OCI-LY1 (cell line): ENCODE measurements at regions not wholly inside any gene's neighbourhood (a gene's known extent, or its start where the extent isn't known, plus 50 kb on each side); places are given as distances from the start of the nearest gene placed in this dataset.
"Not testable (repeated sequence)": the region's sequence is repeated elsewhere in the genome, so short reads cannot be mapped to it uniquely, and the experiment has no call there.

Experiments
- H2AFZ ChIP-seq: fragments of 200-600 bp; sonication (generic), shearing (Covaris generic); 2 replicates; pipeline ENCODE4 v1.6.0; 2014; ENCODE audit warnings: antibody characterized with exemption, mild to moderate bottlenecking, low read length
- H3F3A ChIP-seq: fragments of 200-600 bp; sonication (generic), shearing (Covaris generic); 2 replicates; pipeline ENCODE4 v1.6.0; 2014; ENCODE audit warnings: mild to moderate bottlenecking, antibody characterized with exemption, low read length, moderate library complexity; ENCODE audit not compliant: insufficient read depth
- H3K27ac ChIP-seq: fragments of 200-600 bp; sonication (generic); 2 replicates; pipeline ENCODE4 v1.5.1; 2014; ENCODE audit warnings: low read length, mixed run types, mild to moderate bottlenecking, low read depth; ENCODE audit not compliant: poor library complexity, severe bottlenecking
- H3K27me3 ChIP-seq: fragments of 200-600 bp; sonication (generic); 2 replicates; pipeline ENCODE4 v1.6.0; 2014; ENCODE audit warnings: antibody characterized with exemption, mild to moderate bottlenecking, low read length, moderate library complexity; ENCODE audit not compliant: insufficient read depth
- H3K36me3 ChIP-seq: fragments of 200-600 bp; sonication (generic); 2 replicates; pipeline ENCODE4 v1.6.1; 2014; ENCODE audit warnings: mild to moderate bottlenecking, antibody characterized with exemption, low read length, moderate library complexity, mixed read lengths; ENCODE audit not compliant: insufficient read depth
- H3K4me1 ChIP-seq: fragments of 200-600 bp; sonication (generic); 2 replicates; pipeline ENCODE4 v1.5.1; 2014; ENCODE audit warnings: mild to moderate bottlenecking, low read length, moderate library complexity; ENCODE audit not compliant: insufficient read depth, severe bottlenecking
- H3K4me2 ChIP-seq: fragments of 200-600 bp; sonication (generic), shearing (Covaris generic); 2 replicates; pipeline ENCODE4 v1.6.1; 2014; ENCODE audit warnings: low read length
- H3K4me3 ChIP-seq: fragments of 200-600 bp; sonication (generic); 2 replicates; pipeline ENCODE4 v1.5.1; 2014; ENCODE audit warnings: low read length, low read depth, mild to moderate bottlenecking, mixed read lengths; ENCODE audit not compliant: poor library complexity, severe bottlenecking
- H3K79me2 ChIP-seq: fragments of 200-600 bp; shearing (Covaris generic); 2 replicates; pipeline ENCODE4 v1.6.1; 2016; ENCODE audit warnings: mixed run types, low read length, mixed read lengths; ENCODE audit not compliant: insufficient read depth
- H3K9ac ChIP-seq: fragments of 200-600 bp; sonication (generic), shearing (Covaris generic); 2 replicates; pipeline ENCODE4 v1.6.1; 2014; ENCODE audit warnings: mild to moderate bottlenecking, low read length, mixed read lengths
- H3K9me2 ChIP-seq: fragments of 200-600 bp; sonication (generic), shearing (Covaris generic); 2 replicates; pipeline ENCODE4 v1.6.1; 2014; ENCODE audit warnings: low read depth, mild to moderate bottlenecking, low read length, mixed read lengths
- H3K9me3 ChIP-seq: fragments of 200-600 bp; shearing (Covaris generic); 2 replicates; pipeline ENCODE4 v1.6.1; 2014; ENCODE audit warnings: low read length, mixed read lengths
- H4K20me1 ChIP-seq: fragments of 200-600 bp; sonication (generic), shearing (Covaris generic); 2 replicates; pipeline ENCODE4 v1.6.0; 2016; ENCODE audit warnings: mild to moderate bottlenecking, low read length; ENCODE audit not compliant: insufficient read depth
- CTCF ChIP-seq: fragments of 200-600 bp; sonication (generic), shearing (Covaris generic); IDR thresholded peaks from 2 replicates; pipeline ENCODE4 v1.5.1; 2017; ENCODE audit warnings: mild to moderate bottlenecking, antibody characterized with exemption, low read length, moderate library complexity, mixed read lengths
- EZH2 ChIP-seq: fragments of 200-600 bp; sonication (generic), shearing (Covaris generic); IDR thresholded peaks from 2 replicates; pipeline ENCODE4 v1.8.0; 2017; ENCODE audit warnings: borderline replicate concordance, mixed run types, mild to moderate bottlenecking, antibody characterized with exemption, low read length, moderate library complexity, mixed read lengths

- H3K9me2 ChIP-seq, result no peaks in the 10 kb centered on the region
- H3K4me2 ChIP-seq, result no peak overlapping the region
- TF ChIP-seq EZH2 (no peak), CTCF (no peak)
Measured at GRCh38 chrX:1763294-1763693, 148.4 kb downstream of the ASMT start.

GRCh38 chrX:1764883-1765364, 150.1 kb downstream of the ASMT start:
- not testable (repeated sequence) for H3K9ac ChIP-seq, H2AFZ ChIP-seq, H3K27ac ChIP-seq, H3K79me2 ChIP-seq, H3K4me3 ChIP-seq, H3K36me3 ChIP-seq, H3F3A ChIP-seq, H3K4me2 ChIP-seq, H3K4me1 ChIP-seq, H4K20me1 ChIP-seq, H3K9me2 ChIP-seq, H3K27me3 ChIP-seq, H3K9me3 ChIP-seq

More at GRCh38 chrX:1763294-1763693, 148.4 kb downstream of the ASMT start:
- Histone ChIP-seq H3K27ac (no peak overlapping the region), H4K20me1 (no peaks in the 10 kb centered on the region), H3K36me3 (no peaks in the 10 kb centered on the region), H3K79me2 (no peaks in the 10 kb centered on the region), H3K9ac (no peak overlapping the region), H2AFZ (no peak overlapping the region), H3K4me3 (no peak overlapping the region), H3F3A (no peaks in the 10 kb centered on the region), H3K9me3 (no peaks in the 10 kb centered on the region), H3K27me3 (no peaks in the 10 kb centered on the region), H3K4me1 (no peaks in the 10 kb centered on the region)

- Histone ChIP-seq H3K27me3 (no peaks in the 10 kb centered on the region; the same call in 1 of the 2 replicates), H2AFZ (no peak overlapping the region), H3K9ac (no peak overlapping the region), H3K4me1 (no peaks in the 10 kb centered on the region), H3K9me2 (no peaks in the 10 kb centered on the region), H3K4me2 (no peak overlapping the region), H3K4me3 (no peak overlapping the region), H3K36me3 (no peaks in the 10 kb centered on the region), H3K9me3 (no peaks in the 10 kb centered on the region), H3K79me2 (no peaks in the 10 kb centered on the region), H4K20me1 (no peaks in the 10 kb centered on the region), H3K27ac (no peak overlapping the region), H3F3A (no peaks in the 10 kb centered on the region)
- TF ChIP-seq EZH2 (no peak), CTCF (no peak)
Measured at GRCh38 chrX:1767026-1767425, 152.2 kb downstream of the ASMT start.

- Histone ChIP-seq H3K4me2 (no peak overlapping the region), H3K27me3 (no peaks in the 10 kb centered on the region), H3K79me2 (no peaks in the 10 kb centered on the region), H3K9me3 (no peaks in the 10 kb centered on the region), H3K9me2 (no peaks in the 10 kb centered on the region), H4K20me1 (no peaks in the 10 kb centered on the region), H3K4me1 (no peaks in the 10 kb centered on the region), H3K36me3 (no peaks in the 10 kb centered on the region), H3K4me3 (no peak overlapping the region), H3K27ac (no peak overlapping the region), H2AFZ (no peak overlapping the region), H3F3A (no peaks in the 10 kb centered on the region), H3K9ac (no peak overlapping the region)
- TF ChIP-seq CTCF, result no peak
Measured at GRCh38 chrX:1778817-1779216, 164.0 kb downstream of the ASMT start.
